Smooth muscle cell (in vitro differentiated cells): ENCODE measurements at regions not wholly inside any gene's neighbourhood (a gene's known extent, or its start where the extent isn't known, plus 50 kb on each side); places are given as distances from the start of the nearest gene placed in this dataset.

Source experiments
- DNase-seq: peaks from one replicate; lab custom pipeline; 2025; ENCODE audit not compliant: unreplicated experiment; lab: John Stamatoyannopoulos, UW
- H2AFZ ChIP-seq: fragments of 200-600 bp; sonication (generic); 2 replicates; pipeline ENCODE4 v1.6.0; 2016; ENCODE audit warnings: antibody characterized with exemption, low read depth, mild to moderate bottlenecking
- H3F3A ChIP-seq: fragments of 200-600 bp; sonication (generic); 2 replicates; pipeline ENCODE4 v1.6.0; 2017; ENCODE audit warnings: antibody characterized with exemption, low read depth
- H3K27ac ChIP-seq: fragments of 200-600 bp; sonication (generic); 2 replicates; pipeline ENCODE4 v1.5.1; 2016; ENCODE audit warnings: low read depth, mild to moderate bottlenecking
- H3K27me3 ChIP-seq: fragments of 200-600 bp; sonication (generic); 2 replicates; pipeline ENCODE4 v1.6.1; 2016; ENCODE audit warnings: low read depth, mild to moderate bottlenecking
- H3K36me3 ChIP-seq: fragments of 200-600 bp; sonication (generic); 2 replicates; pipeline ENCODE4 v1.5.1; 2016; ENCODE audit warnings: low read depth
- H3K4me1 ChIP-seq: fragments of 200-600 bp; sonication (generic); 2 replicates; pipeline ENCODE4 v1.5.1; 2016; ENCODE audit warnings: low read depth
- H3K4me2 ChIP-seq: fragments of 200-600 bp; sonication (generic); 2 replicates; pipeline ENCODE4 v1.6.0; 2016; ENCODE audit warnings: mild to moderate bottlenecking
- H3K4me3 ChIP-seq: fragments of 200-600 bp; sonication (generic); 2 replicates; pipeline ENCODE4 v1.5.1; 2016; ENCODE audit warnings: mild to moderate bottlenecking
- H3K79me2 ChIP-seq: fragments of 200-600 bp; sonication (generic); 2 replicates; pipeline ENCODE4 v1.6.0; 2016; ENCODE audit warnings: low read depth, mild to moderate bottlenecking
- H3K9ac ChIP-seq: fragments of 200-600 bp; sonication (generic); 2 replicates; pipeline ENCODE4 v1.6.0; 2016; ENCODE audit warnings: low read depth
- H3K9me3 ChIP-seq: fragments of 200-600 bp; sonication (generic); replicated peaks from 2 replicates; pipeline ENCODE4 v1.5.1; 2016; ENCODE audit warnings: low read depth
- H4K20me1 ChIP-seq: fragments of 200-600 bp; sonication (generic); 2 replicates; pipeline ENCODE4 v1.6.0; 2016; ENCODE audit warnings: low read depth
- WGBS: methylation state at CpG from one replicate; pipeline ENCODE4 v1.1.7; 2016; ENCODE audit warnings: low lambda C conversion rate; 5-methylcytosine and 5-hydroxymethylcytosine counted together
- TF ChIP-seq, protein P1 (sequence below): fragments of 200-600 bp; sonication (generic); IDR thresholded peaks from 2 replicates; pipeline ENCODE4 v1.5.1; 2017; ENCODE audit warnings: borderline replicate concordance, mild to moderate bottlenecking, antibody characterized with exemption; ENCODE audit not compliant: insufficient read depth, poor library complexity, severe bottlenecking

DNA sequence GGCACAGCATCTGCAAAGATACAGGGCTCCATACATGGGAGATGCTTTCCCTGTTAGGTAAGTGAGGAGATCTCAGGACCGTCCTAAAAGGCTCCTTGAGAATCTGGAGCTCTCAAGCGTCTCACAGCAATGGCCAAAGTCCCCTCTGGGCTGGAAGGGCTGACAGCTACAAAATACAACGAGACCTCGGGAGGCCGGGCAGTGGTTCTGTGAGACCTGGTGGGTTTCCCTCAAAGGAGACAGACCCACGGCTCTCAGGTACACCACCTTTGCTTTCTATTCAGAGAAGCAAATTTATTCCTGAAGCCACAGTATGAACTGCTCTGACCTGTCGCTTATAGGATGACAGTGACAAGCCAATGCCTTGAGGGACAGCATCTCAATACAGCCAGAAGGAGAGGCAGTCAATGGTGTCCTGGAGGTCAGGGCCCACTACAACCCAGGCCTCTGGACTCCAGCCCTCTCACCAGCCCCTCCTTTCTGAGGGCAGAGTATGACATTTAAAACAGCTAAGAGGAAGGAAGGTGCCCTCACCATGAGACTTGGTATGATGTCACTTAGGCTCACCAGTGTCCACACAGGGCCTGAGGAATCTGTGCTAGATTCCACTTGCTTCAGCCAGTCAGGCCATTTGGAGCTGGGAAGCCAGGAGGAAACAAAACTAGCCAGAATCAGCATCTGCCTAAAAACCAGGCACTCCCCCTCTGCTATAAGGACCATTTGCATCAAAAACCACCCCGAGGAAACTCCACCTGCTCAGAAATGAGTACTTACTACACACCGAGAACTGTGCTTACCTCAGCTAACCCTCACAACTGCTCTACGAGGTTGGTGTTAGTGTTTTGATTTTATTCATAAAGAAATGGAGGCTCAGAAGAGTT is 86.5 kb upstream of the FSTL4 start:
- Histone ChIP-seq H3K4me3 (no peak overlapping the region), H3F3A (no peaks in the 10 kb centered on the region), H3K4me2 (no peak overlapping the region), H2AFZ (no peak overlapping the region), H3K36me3 (no peaks in the 10 kb centered on the region), H4K20me1 (no peaks in the 10 kb centered on the region), H3K27me3 (no peaks in the 10 kb centered on the region), H3K4me1 (no peaks in the 10 kb centered on the region), H3K27ac (no peak overlapping the region), H3K9me3 (no peaks in the 10 kb centered on the region), H3K79me2 (no peaks in the 10 kb centered on the region), H3K9ac (no peak overlapping the region)
- TF ChIP-seq, protein P1, sequence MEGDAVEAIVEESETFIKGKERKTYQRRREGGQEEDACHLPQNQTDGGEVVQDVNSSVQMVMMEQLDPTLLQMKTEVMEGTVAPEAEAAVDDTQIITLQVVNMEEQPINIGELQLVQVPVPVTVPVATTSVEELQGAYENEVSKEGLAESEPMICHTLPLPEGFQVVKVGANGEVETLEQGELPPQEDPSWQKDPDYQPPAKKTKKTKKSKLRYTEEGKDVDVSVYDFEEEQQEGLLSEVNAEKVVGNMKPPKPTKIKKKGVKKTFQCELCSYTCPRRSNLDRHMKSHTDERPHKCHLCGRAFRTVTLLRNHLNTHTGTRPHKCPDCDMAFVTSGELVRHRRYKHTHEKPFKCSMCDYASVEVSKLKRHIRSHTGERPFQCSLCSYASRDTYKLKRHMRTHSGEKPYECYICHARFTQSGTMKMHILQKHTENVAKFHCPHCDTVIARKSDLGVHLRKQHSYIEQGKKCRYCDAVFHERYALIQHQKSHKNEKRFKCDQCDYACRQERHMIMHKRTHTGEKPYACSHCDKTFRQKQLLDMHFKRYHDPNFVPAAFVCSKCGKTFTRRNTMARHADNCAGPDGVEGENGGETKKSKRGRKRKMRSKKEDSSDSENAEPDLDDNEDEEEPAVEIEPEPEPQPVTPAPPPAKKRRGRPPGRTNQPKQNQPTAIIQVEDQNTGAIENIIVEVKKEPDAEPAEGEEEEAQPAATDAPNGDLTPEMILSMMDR: no peak
- 90% methylated on average over 10 of the region's 10 CpGs for WGBS
- no peak for DNase-seq

GRCh38 chr5:133698259-133698554 is 85.9 kb upstream of the FSTL4 start:
- Histone ChIP-seq H3K27me3 (peaks cover 3% of the 10 kb centered on the region), H3K9ac (no peak overlapping the region), H3K9me3 (no peaks in the 10 kb centered on the region), H4K20me1 (no peaks in the 10 kb centered on the region), H3K79me2 (no peaks in the 10 kb centered on the region), H3F3A (no peaks in the 10 kb centered on the region), H3K4me2 (no peak overlapping the region), H3K27ac (no peak overlapping the region), H3K4me1 (no peaks in the 10 kb centered on the region), H2AFZ (no peak overlapping the region), H3K4me3 (no peak overlapping the region), H3K36me3 (no peaks in the 10 kb centered on the region)
- DNase-seq: no peak
- 100% methylated on average over 3 of the region's 3 CpGs for WGBS
- TF ChIP-seq, protein P1: no peak

DNA sequence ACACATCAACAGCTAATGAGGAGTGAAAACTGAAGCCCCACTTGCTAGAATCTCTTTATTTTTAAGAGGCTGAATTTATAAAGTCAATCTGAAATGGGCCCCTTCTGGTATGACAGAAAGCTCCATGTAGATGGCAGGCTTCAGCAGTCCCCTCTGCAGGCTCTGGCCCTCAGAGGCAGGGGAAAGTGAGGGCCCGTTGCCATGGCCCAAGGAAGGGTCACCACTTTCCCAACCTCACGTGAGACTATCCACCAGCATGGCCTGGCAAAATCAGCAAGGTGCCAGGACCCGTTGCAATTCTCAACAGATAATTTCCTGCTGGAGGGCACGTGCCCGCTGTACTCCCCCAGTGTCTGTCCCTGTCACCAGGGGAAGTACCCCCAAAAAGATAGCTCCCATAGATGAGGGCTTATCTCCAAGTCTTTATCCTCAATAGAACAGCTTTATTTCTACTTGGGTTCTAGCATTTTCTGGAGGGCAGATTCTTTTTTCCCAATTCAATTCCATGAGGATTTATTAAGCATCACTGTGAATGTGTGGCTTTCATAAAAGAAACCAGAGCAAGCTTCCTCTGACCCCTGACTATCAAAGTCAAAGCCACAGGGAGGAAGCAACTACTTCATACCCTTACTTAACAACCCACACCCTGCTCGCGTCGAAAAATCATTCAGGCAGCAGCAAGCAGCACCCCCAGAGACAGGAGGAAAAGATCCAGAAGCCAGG is 85.4 kb upstream of the FSTL4 start:
- Histone ChIP-seq H3K27ac (no peak overlapping the region), H4K20me1 (no peaks in the 10 kb centered on the region), H2AFZ (no peak overlapping the region), H3K9me3 (no peaks in the 10 kb centered on the region), H3K4me3 (no peak overlapping the region), H3K27me3 (peaks cover 8% of the 10 kb centered on the region), H3K4me2 (no peak overlapping the region), H3K4me1 (no peaks in the 10 kb centered on the region), H3F3A (no peaks in the 10 kb centered on the region), H3K9ac (no peak overlapping the region), H3K36me3 (no peaks in the 10 kb centered on the region), H3K79me2 (no peaks in the 10 kb centered on the region)
- no peak for DNase-seq
- TF ChIP-seq, protein P1: no peak
- 89% methylated on average over 8 of the region's 8 CpGs for WGBS
